WI38 (cell line): ENCODE measurements at regions not wholly inside any gene's neighbourhood (a gene's known extent, or its start where the extent isn't known, plus 50 kb on each side); places are given as distances from the start of the nearest gene placed in this dataset.

Experiments
- H3K4me3 ChIP-seq: 2 replicates; pipeline ENCODE4 v1.5.1; 2011; ENCODE audit warnings: low read depth, mild to moderate bottlenecking, control low read depth, low read length
- CTCF ChIP-seq: IDR thresholded peaks from 2 replicates; pipeline ENCODE4 v1.5.1; 2012; ENCODE audit warnings: low read depth, mild to moderate bottlenecking, control low read depth, low read length

GRCh38 chr5:39712316-39713249 is 287.8 kb upstream of the DAB2 start:
- H3K4me3 ChIP-seq: no peak overlapping the region

GRCh38 chr5:39711821-39712220 is 287.0 kb upstream of the DAB2 start:
- TF ChIP-seq CTCF: no peak
- H3K4me3 ChIP-seq: no peak overlapping the region

More at GRCh38 chr5:39712316-39713249, 287.8 kb upstream of the DAB2 start:
- TF ChIP-seq CTCF: no peak

- no peak overlapping the region for H3K4me3 ChIP-seq
- no peak for TF ChIP-seq CTCF
Measured at GRCh38 chr5:39709032-39709431, 284.3 kb upstream of the DAB2 start.

GRCh38 chr5:39702928-39703327 is 278.1 kb upstream of the DAB2 start:
- TF ChIP-seq CTCF: no peak
- H3K4me3 ChIP-seq: no peak overlapping the region

GRCh38 chr5:39700523-39700922 is 275.7 kb upstream of the DAB2 start:
- no peak for TF ChIP-seq CTCF

GRCh38 chr5:39698838-39699560 is 274.2 kb upstream of the DAB2 start:
- TF ChIP-seq CTCF: no peak

More at GRCh38 chr5:39700523-39700922, 275.7 kb upstream of the DAB2 start:
- no peak overlapping the region for H3K4me3 ChIP-seq

GRCh38 chr5:39697881-39698280 is 273.1 kb upstream of the DAB2 start:
- no peak for TF ChIP-seq CTCF
- no peak overlapping the region for H3K4me3 ChIP-seq

More at GRCh38 chr5:39698838-39699560, 274.2 kb upstream of the DAB2 start:
- no peak overlapping the region for H3K4me3 ChIP-seq
